Fibroblast of lung (primary cell): ENCODE measurements at regions not wholly inside any gene's neighbourhood (a gene's known extent, or its start where the extent isn't known, plus 50 kb on each side); places are given as distances from the start of the nearest gene placed in this dataset.

Experiments
- CTCF ChIP-seq, 2 donors: IDR thresholded peaks in 1 of 2; conservative IDR thresholded peaks in 1 of 2; 1 replicate in 1 of 2; 2 replicates in 1 of 2; pipeline ENCODE4 v1.5.1; 2011 to 2012; ENCODE audit warnings: low read length in 2 of 2, control low read depth in 1 of 2, inconsistent platforms in 1 of 2, low read depth in 1 of 2, mild to moderate bottlenecking in 1 of 2
- EZH2 ChIP-seq: IDR thresholded peaks from 2 replicates; pipeline ENCODE4 v1.5.1; 2012; ENCODE audit warnings: low read length, control low read depth, mild to moderate bottlenecking; ENCODE audit errors: missing control alignments

- TF ChIP-seq CTCF (conservative IDR thresholded peaks at IDR 0.05 in 1 of 2, IDR thresholded peaks at IDR 0.05 in 1 of 2; ENCODE audit: low read depth in 1 of 2, low read length in 2 of 2) (no peak), EZH2 (no peak)
These were observed 554.6 kb upstream of the RGMB start for GRCh38 chr5:98218838-98219237.
